Coronary artery (tissue), 2 donors: ENCODE measurements at regions not wholly inside any gene's neighbourhood (a gene's known extent, or its start where the extent isn't known, plus 50 kb on each side); places are given as distances from the start of the nearest gene placed in this dataset.

Experiments used
- DNase-seq: peaks from one replicate; pipeline ENCODE4 v3.0.0-alpha.2; 2017; ENCODE audit warnings: low spot score
- H3K27ac ChIP-seq, 2 donors: fragments of 200-600 bp; sonication (generic); one replicate each; pipeline ENCODE4 v1.5.1; 2016 to 2019
- H3K4me3 ChIP-seq: fragments of 200-600 bp; sonication (generic); 2 replicates; pipeline ENCODE4 v1.5.1; 2016; ENCODE audit warnings: mild to moderate bottlenecking, moderate library complexity
- CTCF ChIP-seq: fragments of 200-600 bp; sonication (generic); IDR thresholded peaks from one replicate; pipeline ENCODE4 v1.5.1; 2019; ENCODE audit warnings: antibody characterized with exemption

- DNase-seq = no peak
- Histone ChIP-seq H3K27ac (no peak overlapping the region), H3K4me3 (no peak overlapping the region)
- TF ChIP-seq CTCF = no peak
Observed at GRCh38 chr2:139409212-139409611, 629.0 kb upstream of the NXPH2 start.

GRCh38 chr2:139403948-139404347, 623.8 kb upstream of the NXPH2 start:
- Histone ChIP-seq H3K4me3 (no peak overlapping the region), H3K27ac (no peak overlapping the region)
- no peak for TF ChIP-seq CTCF
- no peak for DNase-seq

- Histone ChIP-seq H3K4me3 (no peak overlapping the region), H3K27ac (no peak overlapping the region)
- no peak for TF ChIP-seq CTCF
- no peak for DNase-seq
Observed at GRCh38 chr2:139394801-139395200, 614.6 kb upstream of the NXPH2 start.

GRCh38 chr2:139389391-139389790, 609.2 kb upstream of the NXPH2 start:
- DNase-seq = no peak
- no peak overlapping the region for H3K27ac ChIP-seq
- TF ChIP-seq CTCF = no peak
- no peak overlapping the region for H3K4me3 ChIP-seq

- no peak overlapping the region for H3K27ac ChIP-seq
- DNase-seq = no peak
- TF ChIP-seq CTCF = no peak
Observed at GRCh38 chr2:139386401-139386800, 606.2 kb upstream of the NXPH2 start.

GRCh38 chr2:139383532-139383931, 603.3 kb upstream of the NXPH2 start:
- TF ChIP-seq CTCF = no peak
- DNase-seq = no peak

More at GRCh38 chr2:139386401-139386800, 606.2 kb upstream of the NXPH2 start:
- H3K4me3 ChIP-seq = no peak overlapping the region

GRCh38 chr2:139380051-139380450, 599.9 kb upstream of the NXPH2 start:
- DNase-seq = no peak
- Histone ChIP-seq H3K4me3 (no peak overlapping the region), H3K27ac (no peak overlapping the region)
- TF ChIP-seq CTCF = no peak

More at GRCh38 chr2:139383532-139383931, 603.3 kb upstream of the NXPH2 start:
- Histone ChIP-seq H3K4me3 (no peak overlapping the region), H3K27ac (no peak overlapping the region)
